Endothelial cell of umbilical vein (primary cell): ENCODE measurements at regions not wholly inside any gene's neighbourhood (a gene's known extent, or its start where the extent isn't known, plus 50 kb on each side); places are given as distances from the start of the nearest gene placed in this dataset.

Source experiments
- BruUV-seq: library from RNA; stranded (reverse); fragments of 400-500 nt; replicated peaks from 2 replicates; lab custom pipeline; 2021; lab: Mats Ljungman, UMichigan
- CTCF ChIA-PET: fragments of 300-600, 350-600 bp; sonication (Branson Sonifier 250); formaldehyde crosslinking; loops from one replicate; lab custom pipeline; 2021; ENCODE audit warnings: antibody characterized with exemption, inconsistent platforms; lab: Charles Lee
- POLR2A ChIA-PET: fragments of 300-600, 350-600 bp; sonication (Branson Sonifier 250); formaldehyde crosslinking; loops from one replicate; lab custom pipeline; 2021; ENCODE audit warnings: antibody characterized with exemption, inconsistent platforms; lab: Charles Lee
- DNase-seq: peaks from one replicate; pipeline ENCODE4 v3.0.0-alpha.2; 2011; ENCODE audit warnings: low read depth, low spot score
- FAIRE-seq: peaks from 2 replicates; lab custom pipeline; 2011; peaks lifted over from hg19 to GRCh38; lab: Jason Lieb, UNC
- H2AFZ ChIP-seq: 2 replicates; pipeline ENCODE4 v1.6.0; 2012; ENCODE audit warnings: low read depth, low read length, control low read depth, inconsistent platforms
- H3K27ac ChIP-seq: 2 replicates; pipeline ENCODE4 v1.5.1; 2011; ENCODE audit warnings: low read depth, mild to moderate bottlenecking, control low read depth, low read length, moderate library complexity; ENCODE audit not compliant: insufficient read depth
- H3K27me3 ChIP-seq, 2 experiments: 2 replicates each; pipeline versions ENCODE4 v1.6.0 to v1.6.1; 2011; ENCODE audit warnings: low read length in 2 of 2, mixed read lengths in 1 of 2; ENCODE audit not compliant: control insufficient read depth in 2 of 2, insufficient read depth in 2 of 2
- H3K36me3 ChIP-seq, 2 experiments: 2 replicates in 1 of 2; 3 replicates in 1 of 2; pipeline ENCODE4 v1.5.1; 2011; ENCODE audit warnings: low read length in 2 of 2, mild to moderate bottlenecking in 1 of 2, moderate library complexity in 1 of 2; ENCODE audit not compliant: control insufficient read depth in 2 of 2, insufficient read depth in 2 of 2; ENCODE audit errors: extremely low read depth in 1 of 2
- H3K4me1 ChIP-seq: 3 replicates; pipeline ENCODE4 v1.5.1; 2011; ENCODE audit warnings: mild to moderate bottlenecking, low read length; ENCODE audit not compliant: control insufficient read depth, insufficient read depth; ENCODE audit errors: extremely low read depth
- H3K4me2 ChIP-seq: 2 replicates; pipeline ENCODE4 v1.6.1; 2011; ENCODE audit warnings: low read length, control low read depth, mixed read lengths; ENCODE audit not compliant: insufficient read depth
- H3K4me3 ChIP-seq, 3 experiments: fragments of 200-600 bp in 1 of 3; sonication (generic), shearing (Covaris generic) in 1 of 3; replicated peaks in 1 of 3; 2 replicates each; pipeline ENCODE4 v1.5.1; 2011 to 2016; ENCODE audit warnings: control low read depth in 3 of 3, low read length in 3 of 3, mild to moderate bottlenecking in 2 of 3, inconsistent platforms in 1 of 3, low read depth in 1 of 3, moderate library complexity in 1 of 3; ENCODE audit not compliant: insufficient read depth in 1 of 3
- H3K79me2 ChIP-seq: 2 replicates; pipeline ENCODE4 v1.6.0; 2012; ENCODE audit warnings: low read length, inconsistent platforms; ENCODE audit not compliant: control insufficient read depth, insufficient read depth
- H3K9ac ChIP-seq: replicated peaks from 2 replicates; pipeline ENCODE3; 2011; ENCODE audit warnings: low read length, control low read depth; ENCODE audit not compliant: insufficient read depth; ENCODE audit errors: extremely low read depth
- H3K9me1 ChIP-seq: replicated peaks from 3 replicates; pipeline ENCODE4 v1.6.0; 2011; ENCODE audit warnings: mild to moderate bottlenecking, low read length; ENCODE audit not compliant: control insufficient read depth, insufficient read depth; ENCODE audit errors: extremely low read depth
- H3K9me3 ChIP-seq: replicated peaks from 2 replicates; pipeline ENCODE4 v1.5.1; 2012; ENCODE audit warnings: low read length, inconsistent platforms; ENCODE audit not compliant: control insufficient read depth, insufficient read depth
- H4K20me1 ChIP-seq: replicated peaks from 2 replicates; pipeline ENCODE3; 2011; ENCODE audit warnings: mild to moderate bottlenecking, low read length; ENCODE audit not compliant: control insufficient read depth, insufficient read depth; ENCODE audit errors: extremely low read depth
- CTCF ChIP-seq, 2 donors: IDR thresholded peaks; 1 replicate in 1 of 2; 2 replicates in 1 of 2; pipeline ENCODE4 v1.5.1; 2011; ENCODE audit warnings: low read length in 2 of 2, mild to moderate bottlenecking in 2 of 2, moderate library complexity in 2 of 2, control low read depth in 1 of 2, inconsistent platforms in 1 of 2, low read depth in 1 of 2; ENCODE audit not compliant: insufficient read depth in 1 of 2; ENCODE audit errors: extremely low read depth in 1 of 2
- EZH2 ChIP-seq: IDR thresholded peaks from 2 replicates; pipeline ENCODE4 v1.6.1; 2012; ENCODE audit warnings: borderline replicate concordance, low read depth, mild to moderate bottlenecking, moderate library complexity, low read length, inconsistent platforms; ENCODE audit not compliant: severe bottlenecking
- FOS ChIP-seq: IDR thresholded peaks from 2 replicates; pipeline ENCODE4 v1.6.1; 2011; ENCODE audit warnings: mild to moderate bottlenecking, low read length, moderate library complexity, borderline replicate concordance; ENCODE audit not compliant: insufficient read depth
- GATA2 ChIP-seq: IDR thresholded peaks from 2 replicates; pipeline ENCODE4 v1.7.0; 2011; ENCODE audit warnings: low read depth, mild to moderate bottlenecking, moderate library complexity, mixed read lengths, low read length; ENCODE audit not compliant: insufficient read length, insufficient read depth
- JUN ChIP-seq: IDR thresholded peaks from 2 replicates; pipeline ENCODE4 v1.6.1; 2011; ENCODE audit warnings: borderline replicate concordance, low read depth; ENCODE audit not compliant: insufficient read length, insufficient read depth
- MAX ChIP-seq: IDR thresholded peaks from 2 replicates; pipeline ENCODE4 v1.6.1; 2011; ENCODE audit not compliant: insufficient read depth, insufficient read length
- MYC ChIP-seq: IDR thresholded peaks from one replicate; pipeline ENCODE4 v1.6.1; 2011; ENCODE audit warnings: mild to moderate bottlenecking, low read depth, low read length
- POLR2A ChIP-seq: IDR thresholded peaks from 2 replicates; pipeline ENCODE4 v1.6.1; 2012; ENCODE audit warnings: low read depth, mild to moderate bottlenecking, control low read depth, low read length
- POLR2AphosphoS5 ChIP-seq: IDR thresholded peaks from 2 replicates; pipeline ENCODE4 v1.6.1; 2012; ENCODE audit warnings: low read depth, mild to moderate bottlenecking, control low read depth, low read length, moderate library complexity; ENCODE audit not compliant: insufficient read depth
- dilution Hi-C: fragments of 300-500 bp; cut with MboI; formaldehyde crosslinking; loops from one replicate; pipeline ENCODE4 v1.15.0; 2019; ENCODE audit warnings: low sequenced_read_pairs; ENCODE audit not compliant: extremely low pct_ligation_motif_present
- intact Hi-C: fragments of 100-400 bp; cut with micrococcal nuclease; formaldehyde crosslinking; loops from one replicate; pipeline ENCODE4 v1.10.0; 2022

GRCh38 chr10:55232553-55232952 lies 431.5 kb upstream of the PCDH15 start:
- ChIA-PET CTCF (interaction anchor here (1.1 kb wide), 1 partner anchor 9 kb away, joined by 3 read pairs; no protein-coding TSS in a partner anchor), POLR2A (no interaction called here)
- Histone ChIP-seq H3K79me2 (no peaks in the 10 kb centered on the region), H3K9me3 (no peaks in the 10 kb centered on the region), H3K9me1 (no peaks in the 10 kb centered on the region), H3K36me3 (no peaks in the 10 kb centered on the region), H3K4me1 (no peaks in the 10 kb centered on the region), H3K27ac (no peak overlapping the region), H2AFZ (peak overlapping the region; percentile 20), H3K4me3 (no peak overlapping the region), H3K27me3 (no peaks in the 10 kb centered on the region), H3K9ac (no peak overlapping the region), H3K4me2 (no peak overlapping the region), H4K20me1 (no peaks in the 10 kb centered on the region)
- TF ChIP-seq CTCF (IDR thresholded peaks at IDR 0.05; ENCODE audit: extremely low read depth in 1 of 2, insufficient read depth in 1 of 2, low read depth in 1 of 2, low read length in 2 of 2) (no peak), FOS (no peak), JUN (no peak), EZH2 (no peak), MYC (no peak), GATA2 (no peak), POLR2AphosphoS5 (no peak), POLR2A (no peak), MAX (no peak)
- dilution Hi-C loops: no loop called here
- DNase-seq (no peak), FAIRE-seq (no peak)
- intact Hi-C loops: no loop called here
- no TSS peak for BruUV-seq
